WTC11 (cell line): ENCODE measurements at regions not wholly inside any gene's neighbourhood (a gene's known extent, or its start where the extent isn't known, plus 50 kb on each side); places are given as distances from the start of the nearest gene placed in this dataset.

Experiments used
- FOXK1 ChIP-seq: sonication (generic); formaldehyde crosslinking; IDR thresholded peaks from 2 replicates; pipeline ENCODE4 v1.8.0; 2022; ENCODE audit warnings: mild to moderate bottlenecking, moderate library complexity, missing genetic modification reagents
- GTF2I ChIP-seq: fragments of 250-450 bp; sonication (Bioruptor Pico); conservative IDR thresholded peaks from 2 replicates; pipeline ENCODE4 v1.4.0; 2021; ENCODE audit warnings: mild to moderate bottlenecking
- JUN ChIP-seq: sonication (generic); formaldehyde crosslinking; IDR thresholded peaks from 2 replicates; pipeline ENCODE4 v1.8.0; 2023; ENCODE audit warnings: mild to moderate bottlenecking, missing genetic modification reagents
- NR1H2 ChIP-seq: sonication (generic); formaldehyde crosslinking; IDR thresholded peaks from 2 replicates; pipeline ENCODE4 v1.9.0; 2021; ENCODE audit warnings: mild to moderate bottlenecking, moderate library complexity, missing genetic modification reagents
- RORB ChIP-seq: fragments of 250-450 bp; sonication (Bioruptor Pico); IDR thresholded peaks from 2 replicates; pipeline ENCODE4 v1.9.0; 2021; ENCODE audit warnings: mild to moderate bottlenecking
- ZNF138 ChIP-seq: sonication (generic); formaldehyde crosslinking; conservative IDR thresholded peaks from 2 replicates; pipeline ENCODE4 v1.8.1; 2022; ENCODE audit warnings: mild to moderate bottlenecking, moderate library complexity, missing genetic modification reagents
- ZNF232 ChIP-seq: sonication (generic); formaldehyde crosslinking; IDR thresholded peaks from 2 replicates; pipeline ENCODE4 v1.8.0; 2022; ENCODE audit warnings: mild to moderate bottlenecking, missing genetic modification reagents
- TF ChIP-seq, protein P1 (sequence below): fragments of 250-450 bp; sonication (Bioruptor Pico); IDR thresholded peaks from 2 replicates; pipeline ENCODE4 v1.9.0; 2021; ENCODE audit warnings: mild to moderate bottlenecking
- TF ChIP-seq, protein P2 (sequence below): sonication (generic); formaldehyde crosslinking; IDR thresholded peaks from 2 replicates; pipeline ENCODE4 v1.8.0; 2022; ENCODE audit warnings: mild to moderate bottlenecking, missing genetic modification reagents
- TF ChIP-seq, protein P3 (sequence below): sonication (generic); formaldehyde crosslinking; conservative IDR thresholded peaks from 2 replicates; pipeline ENCODE4 v1.8.1; 2023; ENCODE audit warnings: mild to moderate bottlenecking, low read depth, missing genetic modification reagents, moderate library complexity
- TF ChIP-seq, protein P4 (sequence below): fragments of 250-450 bp; sonication (Bioruptor Pico); IDR thresholded peaks from 2 replicates; pipeline ENCODE4 v1.9.0; 2021; ENCODE audit warnings: mild to moderate bottlenecking, borderline replicate concordance
- TF ChIP-seq, protein P5 (sequence below): sonication (generic); formaldehyde crosslinking; IDR thresholded peaks from 2 replicates; pipeline ENCODE4 v1.8.1; 2022; ENCODE audit warnings: mild to moderate bottlenecking, moderate library complexity, missing genetic modification reagents

DNA sequence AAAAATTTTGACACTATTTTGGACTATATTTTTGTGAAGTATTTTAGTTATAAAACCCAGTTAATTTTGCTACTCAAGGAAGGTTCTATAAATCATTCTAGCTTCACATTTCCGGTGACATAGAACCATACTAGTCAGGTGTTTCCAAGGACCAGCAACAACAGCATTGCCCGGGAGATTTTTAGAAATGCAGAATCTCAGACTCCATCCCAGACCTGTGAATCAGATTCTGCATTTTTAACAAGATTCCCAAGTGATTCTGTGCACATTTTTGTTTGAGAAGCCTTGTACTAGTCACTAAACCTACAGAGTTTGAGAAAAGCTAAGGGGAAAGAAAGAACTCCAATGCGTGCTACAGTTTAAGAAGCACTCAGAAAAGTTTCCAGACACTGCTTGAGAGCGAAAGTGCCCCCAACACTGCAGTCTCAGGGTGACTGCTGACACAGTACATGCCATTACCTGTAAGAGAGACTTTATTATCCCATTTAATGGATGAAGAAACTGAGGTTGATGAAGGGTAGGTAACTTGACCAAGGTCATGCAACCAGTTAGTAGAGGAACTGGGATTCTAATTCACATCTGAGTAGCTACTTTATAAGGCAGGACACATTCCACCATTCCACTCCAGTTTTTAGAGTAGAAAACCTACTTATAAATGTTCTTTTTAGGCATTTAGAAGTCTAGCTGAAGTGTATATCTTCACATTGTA is 49.7 kb upstream of the USP3 start (continued):
- TF ChIP-seq, protein P1, sequence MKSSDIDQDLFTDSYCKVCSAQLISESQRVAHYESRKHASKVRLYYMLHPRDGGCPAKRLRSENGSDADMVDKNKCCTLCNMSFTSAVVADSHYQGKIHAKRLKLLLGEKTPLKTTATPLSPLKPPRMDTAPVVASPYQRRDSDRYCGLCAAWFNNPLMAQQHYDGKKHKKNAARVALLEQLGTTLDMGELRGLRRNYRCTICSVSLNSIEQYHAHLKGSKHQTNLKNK (CRISPR knock-in tag): no peak
- TF ChIP-seq, protein P2, sequence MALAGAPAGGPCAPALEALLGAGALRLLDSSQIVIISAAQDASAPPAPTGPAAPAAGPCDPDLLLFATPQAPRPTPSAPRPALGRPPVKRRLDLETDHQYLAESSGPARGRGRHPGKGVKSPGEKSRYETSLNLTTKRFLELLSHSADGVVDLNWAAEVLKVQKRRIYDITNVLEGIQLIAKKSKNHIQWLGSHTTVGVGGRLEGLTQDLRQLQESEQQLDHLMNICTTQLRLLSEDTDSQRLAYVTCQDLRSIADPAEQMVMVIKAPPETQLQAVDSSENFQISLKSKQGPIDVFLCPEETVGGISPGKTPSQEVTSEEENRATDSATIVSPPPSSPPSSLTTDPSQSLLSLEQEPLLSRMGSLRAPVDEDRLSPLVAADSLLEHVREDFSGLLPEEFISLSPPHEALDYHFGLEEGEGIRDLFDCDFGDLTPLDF: no peak
- no peak for TF ChIP-seq GTF2I (CRISPR knock-in tag)
- TF ChIP-seq NR1H2 (CRISPR knock-in tag): no peak
- TF ChIP-seq, protein P3, sequence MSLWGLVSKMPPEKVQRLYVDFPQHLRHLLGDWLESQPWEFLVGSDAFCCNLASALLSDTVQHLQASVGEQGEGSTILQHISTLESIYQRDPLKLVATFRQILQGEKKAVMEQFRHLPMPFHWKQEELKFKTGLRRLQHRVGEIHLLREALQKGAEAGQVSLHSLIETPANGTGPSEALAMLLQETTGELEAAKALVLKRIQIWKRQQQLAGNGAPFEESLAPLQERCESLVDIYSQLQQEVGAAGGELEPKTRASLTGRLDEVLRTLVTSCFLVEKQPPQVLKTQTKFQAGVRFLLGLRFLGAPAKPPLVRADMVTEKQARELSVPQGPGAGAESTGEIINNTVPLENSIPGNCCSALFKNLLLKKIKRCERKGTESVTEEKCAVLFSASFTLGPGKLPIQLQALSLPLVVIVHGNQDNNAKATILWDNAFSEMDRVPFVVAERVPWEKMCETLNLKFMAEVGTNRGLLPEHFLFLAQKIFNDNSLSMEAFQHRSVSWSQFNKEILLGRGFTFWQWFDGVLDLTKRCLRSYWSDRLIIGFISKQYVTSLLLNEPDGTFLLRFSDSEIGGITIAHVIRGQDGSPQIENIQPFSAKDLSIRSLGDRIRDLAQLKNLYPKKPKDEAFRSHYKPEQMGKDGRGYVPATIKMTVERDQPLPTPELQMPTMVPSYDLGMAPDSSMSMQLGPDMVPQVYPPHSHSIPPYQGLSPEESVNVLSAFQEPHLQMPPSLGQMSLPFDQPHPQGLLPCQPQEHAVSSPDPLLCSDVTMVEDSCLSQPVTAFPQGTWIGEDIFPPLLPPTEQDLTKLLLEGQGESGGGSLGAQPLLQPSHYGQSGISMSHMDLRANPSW (CRISPR knock-in tag): no peak
- TF ChIP-seq, protein P4, sequence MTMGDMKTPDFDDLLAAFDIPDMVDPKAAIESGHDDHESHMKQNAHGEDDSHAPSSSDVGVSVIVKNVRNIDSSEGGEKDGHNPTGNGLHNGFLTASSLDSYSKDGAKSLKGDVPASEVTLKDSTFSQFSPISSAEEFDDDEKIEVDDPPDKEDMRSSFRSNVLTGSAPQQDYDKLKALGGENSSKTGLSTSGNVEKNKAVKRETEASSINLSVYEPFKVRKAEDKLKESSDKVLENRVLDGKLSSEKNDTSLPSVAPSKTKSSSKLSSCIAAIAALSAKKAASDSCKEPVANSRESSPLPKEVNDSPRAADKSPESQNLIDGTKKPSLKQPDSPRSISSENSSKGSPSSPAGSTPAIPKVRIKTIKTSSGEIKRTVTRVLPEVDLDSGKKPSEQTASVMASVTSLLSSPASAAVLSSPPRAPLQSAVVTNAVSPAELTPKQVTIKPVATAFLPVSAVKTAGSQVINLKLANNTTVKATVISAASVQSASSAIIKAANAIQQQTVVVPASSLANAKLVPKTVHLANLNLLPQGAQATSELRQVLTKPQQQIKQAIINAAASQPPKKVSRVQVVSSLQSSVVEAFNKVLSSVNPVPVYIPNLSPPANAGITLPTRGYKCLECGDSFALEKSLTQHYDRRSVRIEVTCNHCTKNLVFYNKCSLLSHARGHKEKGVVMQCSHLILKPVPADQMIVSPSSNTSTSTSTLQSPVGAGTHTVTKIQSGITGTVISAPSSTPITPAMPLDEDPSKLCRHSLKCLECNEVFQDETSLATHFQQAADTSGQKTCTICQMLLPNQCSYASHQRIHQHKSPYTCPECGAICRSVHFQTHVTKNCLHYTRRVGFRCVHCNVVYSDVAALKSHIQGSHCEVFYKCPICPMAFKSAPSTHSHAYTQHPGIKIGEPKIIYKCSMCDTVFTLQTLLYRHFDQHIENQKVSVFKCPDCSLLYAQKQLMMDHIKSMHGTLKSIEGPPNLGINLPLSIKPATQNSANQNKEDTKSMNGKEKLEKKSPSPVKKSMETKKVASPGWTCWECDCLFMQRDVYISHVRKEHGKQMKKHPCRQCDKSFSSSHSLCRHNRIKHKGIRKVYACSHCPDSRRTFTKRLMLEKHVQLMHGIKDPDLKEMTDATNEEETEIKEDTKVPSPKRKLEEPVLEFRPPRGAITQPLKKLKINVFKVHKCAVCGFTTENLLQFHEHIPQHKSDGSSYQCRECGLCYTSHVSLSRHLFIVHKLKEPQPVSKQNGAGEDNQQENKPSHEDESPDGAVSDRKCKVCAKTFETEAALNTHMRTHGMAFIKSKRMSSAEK (CRISPR knock-in tag): no peak
- no peak for TF ChIP-seq ZNF232 (CRISPR knock-in tag)
- TF ChIP-seq, protein P5, sequence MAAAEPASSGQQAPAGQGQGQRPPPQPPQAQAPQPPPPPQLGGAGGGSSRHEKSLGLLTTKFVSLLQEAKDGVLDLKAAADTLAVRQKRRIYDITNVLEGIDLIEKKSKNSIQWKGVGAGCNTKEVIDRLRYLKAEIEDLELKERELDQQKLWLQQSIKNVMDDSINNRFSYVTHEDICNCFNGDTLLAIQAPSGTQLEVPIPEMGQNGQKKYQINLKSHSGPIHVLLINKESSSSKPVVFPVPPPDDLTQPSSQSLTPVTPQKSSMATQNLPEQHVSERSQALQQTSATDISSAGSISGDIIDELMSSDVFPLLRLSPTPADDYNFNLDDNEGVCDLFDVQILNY (CRISPR knock-in tag): no peak
- no peak for TF ChIP-seq FOXK1 (CRISPR knock-in tag)
- TF ChIP-seq ZNF138 (CRISPR knock-in tag): no peak
- no peak for TF ChIP-seq RORB (CRISPR knock-in tag)
- no peak for TF ChIP-seq JUN (CRISPR knock-in tag)
